Kasumi-1 (cell line): ENCODE measurements at regions not wholly inside any gene's neighbourhood (a gene's known extent, or its start where the extent isn't known, plus 50 kb on each side); places are given as distances from the start of the nearest gene placed in this dataset.
"Not testable (repeated sequence)": the region's sequence is repeated elsewhere in the genome, so short reads cannot be mapped to it uniquely, and the experiment has no call there.

Experiments
- DNase-seq, 2 experiments: peaks; one replicate each; lab custom pipeline; 2025; lab: John Stamatoyannopoulos, UW

- no peak for DNase-seq
Observed at GRCh38 chr6:169861431-169862042, 110.1 kb downstream of the ERMARD start.

GRCh38 chr6:169859978-169860703, 108.7 kb downstream of the ERMARD start:
- no peak for DNase-seq

- DNase-seq: no peak
Observed at GRCh38 chr6:169859401-169859977, 108.1 kb downstream of the ERMARD start.

GRCh38 chr6:169858935-169859351, 107.5 kb downstream of the ERMARD start:
- no peak for DNase-seq

- DNase-seq: no peak
Observed at GRCh38 chr6:169858293-169858934, 107.0 kb downstream of the ERMARD start.

- peak in 1 of 2 experiments; percentile 29 for DNase-seq
Observed at GRCh38 chr6:169857343-169858292, 106.2 kb downstream of the ERMARD start.

- DNase-seq: not testable (repeated sequence)
Observed at GRCh38 chr6:169856442-169857342, 105.3 kb downstream of the ERMARD start.

GRCh38 chr6:169854813-169855212, 103.4 kb downstream of the ERMARD start:
- DNase-seq: no peak

- no peak for DNase-seq
Observed at GRCh38 chr6:169854083-169854725, 102.8 kb downstream of the ERMARD start.

- DNase-seq: no peak
Observed at GRCh38 chr6:169853196-169854082, 102.0 kb downstream of the ERMARD start.

- no peak for DNase-seq
Observed at GRCh38 chr6:169852504-169853195, 101.2 kb downstream of the ERMARD start.

GRCh38 chr6:169851641-169852503, 100.5 kb downstream of the ERMARD start:
- peak; percentile 52 to 55 for DNase-seq

- DNase-seq: no peak
Observed at GRCh38 chr6:169850746-169851145, 99.3 kb downstream of the ERMARD start.

- no peak for DNase-seq
Observed at GRCh38 chr6:169850154-169850553, 98.7 kb downstream of the ERMARD start.

- DNase-seq: no peak
Observed at GRCh38 chr6:169849396-169849795, 98.0 kb downstream of the ERMARD start.

- DNase-seq: no peak
Observed at GRCh38 chr6:169848946-169849345, 97.5 kb downstream of the ERMARD start.

- no peak for DNase-seq
Observed at GRCh38 chr6:169847901-169848311, 96.5 kb downstream of the ERMARD start.
